NCI-H748 (cell line): ENCODE measurements at regions not wholly inside any gene's neighbourhood (a gene's known extent, or its start where the extent isn't known, plus 50 kb on each side); places are given as distances from the start of the nearest gene placed in this dataset.

Source experiments
- DNase-seq: peaks from one replicate; lab custom pipeline; 2025; ENCODE audit not compliant: unreplicated experiment; lab: John Stamatoyannopoulos, UW

DNA sequence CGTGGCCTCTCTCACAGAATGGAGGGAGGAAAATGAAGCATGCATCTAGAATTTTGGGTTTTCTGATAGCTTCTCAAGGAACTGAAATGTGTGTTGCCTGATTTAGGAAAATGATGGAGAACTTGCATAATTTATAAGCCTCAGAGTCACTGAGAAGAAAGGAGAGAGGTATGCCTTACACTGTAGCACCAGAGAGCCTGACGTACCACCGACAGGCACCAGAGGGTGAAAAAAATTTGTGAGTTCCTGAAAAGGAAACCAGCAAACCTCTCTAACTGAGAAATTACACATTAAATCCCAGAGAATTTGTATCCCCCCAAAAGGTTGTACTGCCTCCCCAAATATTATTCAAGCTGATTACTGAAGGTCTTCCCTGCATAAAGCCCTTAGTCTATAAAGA is 915.3 kb upstream of the SLITRK6 start:
- DNase-seq, result no peak

DNA sequence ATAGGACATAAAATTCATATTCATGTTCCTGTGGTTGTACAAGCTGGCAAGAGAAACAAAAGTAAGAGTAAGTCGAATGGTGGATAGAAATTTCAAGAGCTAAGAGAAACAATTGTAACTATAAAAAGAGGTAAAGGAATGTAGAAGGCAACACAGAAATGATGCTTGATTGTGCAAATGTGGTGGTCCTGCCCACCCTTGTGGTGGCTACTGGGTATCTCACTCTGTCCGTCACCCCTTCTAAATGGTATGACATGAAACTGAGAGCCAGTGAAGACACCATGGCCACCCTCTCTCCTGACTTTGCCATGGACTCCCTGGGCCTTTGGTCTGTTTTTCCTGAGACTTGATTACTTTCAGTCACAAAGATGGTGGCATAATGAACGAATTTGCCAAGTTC is 925.9 kb upstream of the SLITRK6 start:
- DNase-seq, result no peak

DNA sequence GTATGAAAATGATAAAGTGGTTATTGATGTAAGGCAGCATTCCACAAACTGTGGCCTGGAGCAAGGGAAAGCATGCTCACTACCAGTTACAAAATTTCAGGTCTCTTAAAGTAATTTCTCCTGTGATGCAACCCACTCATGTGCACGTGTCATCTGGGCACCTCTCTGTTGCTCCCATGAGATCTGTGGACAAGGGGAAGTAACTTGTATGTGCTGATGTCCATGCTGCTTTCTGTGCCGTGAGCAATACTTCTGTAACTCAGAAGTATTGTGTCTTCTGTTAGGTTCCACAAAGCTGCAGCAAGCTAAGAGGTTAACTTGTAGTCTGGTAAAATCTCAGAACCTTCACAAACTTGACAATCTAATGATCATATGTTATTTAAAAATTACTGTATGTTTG is 930.0 kb upstream of the SLITRK6 start:
- DNase-seq, result no peak

DNA sequence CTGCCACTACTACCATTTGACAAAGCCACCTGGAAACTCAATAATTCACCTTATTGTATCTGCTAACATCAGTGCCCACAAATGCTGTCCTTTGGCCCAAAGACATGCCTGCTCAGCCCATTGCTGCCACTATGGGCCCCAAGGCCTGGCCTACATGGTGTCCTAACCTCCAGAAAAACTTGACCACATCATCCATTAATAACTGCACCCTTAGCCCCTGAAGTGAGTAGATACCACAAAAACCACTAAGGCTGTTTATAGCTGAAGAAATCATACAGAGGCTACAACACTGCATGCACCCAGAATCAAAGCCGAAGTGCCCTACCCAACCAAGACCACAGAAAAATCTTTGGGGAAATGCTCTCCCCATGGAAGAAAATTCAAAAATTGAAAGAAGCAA is 932.8 kb upstream of the SLITRK6 start:
- no peak for DNase-seq

DNA sequence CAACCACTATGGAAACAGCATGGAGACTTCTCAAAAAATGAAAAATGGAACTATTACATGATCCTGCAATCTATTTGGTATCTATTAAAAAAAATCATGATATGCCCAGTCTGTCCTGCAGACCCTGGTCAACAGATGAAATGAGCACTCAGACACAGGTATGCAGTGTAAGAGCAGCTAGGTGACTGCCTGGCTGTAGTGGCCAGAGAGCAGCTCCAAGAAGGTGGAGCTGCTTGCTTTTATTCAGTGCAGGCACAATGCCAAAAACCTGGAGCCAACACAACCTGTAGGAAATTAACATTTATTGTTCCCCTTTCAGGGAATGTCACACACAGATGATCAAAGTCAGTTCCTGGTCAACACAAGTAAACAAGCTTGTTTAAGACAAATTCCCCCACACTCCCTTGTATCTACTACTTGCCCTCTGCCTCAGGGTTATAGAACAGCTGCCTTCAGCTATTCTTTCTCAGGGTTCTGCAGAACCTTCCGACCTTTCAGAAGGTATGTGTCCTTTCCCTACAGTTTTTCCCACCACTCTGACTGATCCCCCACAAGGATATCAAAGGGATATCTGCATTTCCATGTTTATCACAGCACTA is 933.7 kb upstream of the SLITRK5 start:
- DNase-seq, result peak; percentile 4

DNA sequence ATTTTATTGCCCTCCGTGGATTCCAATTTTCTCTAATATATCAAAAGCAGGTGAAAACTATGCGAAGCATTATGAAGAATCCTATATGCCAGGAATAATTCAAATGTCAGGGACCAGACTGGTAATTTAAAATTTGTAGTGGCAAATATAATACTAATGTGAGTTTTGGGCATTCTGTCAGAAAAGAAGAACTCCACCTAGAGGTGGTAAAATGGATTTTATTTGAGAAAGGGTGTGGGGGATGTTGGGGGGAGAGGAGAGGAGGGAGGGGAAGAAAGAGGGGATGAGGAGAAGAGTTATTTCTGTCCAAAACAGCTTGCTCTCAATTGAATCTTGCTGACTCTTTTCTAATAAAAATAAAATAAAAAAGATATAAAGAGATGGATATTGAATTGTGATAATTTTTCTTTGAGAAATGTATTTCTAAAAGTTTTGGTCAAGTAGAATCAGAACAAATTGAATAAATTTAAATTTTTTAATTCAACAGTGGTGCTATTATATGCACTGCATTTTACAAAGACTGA is 929.3 kb upstream of the SLITRK5 start:
- no peak for DNase-seq

DNA sequence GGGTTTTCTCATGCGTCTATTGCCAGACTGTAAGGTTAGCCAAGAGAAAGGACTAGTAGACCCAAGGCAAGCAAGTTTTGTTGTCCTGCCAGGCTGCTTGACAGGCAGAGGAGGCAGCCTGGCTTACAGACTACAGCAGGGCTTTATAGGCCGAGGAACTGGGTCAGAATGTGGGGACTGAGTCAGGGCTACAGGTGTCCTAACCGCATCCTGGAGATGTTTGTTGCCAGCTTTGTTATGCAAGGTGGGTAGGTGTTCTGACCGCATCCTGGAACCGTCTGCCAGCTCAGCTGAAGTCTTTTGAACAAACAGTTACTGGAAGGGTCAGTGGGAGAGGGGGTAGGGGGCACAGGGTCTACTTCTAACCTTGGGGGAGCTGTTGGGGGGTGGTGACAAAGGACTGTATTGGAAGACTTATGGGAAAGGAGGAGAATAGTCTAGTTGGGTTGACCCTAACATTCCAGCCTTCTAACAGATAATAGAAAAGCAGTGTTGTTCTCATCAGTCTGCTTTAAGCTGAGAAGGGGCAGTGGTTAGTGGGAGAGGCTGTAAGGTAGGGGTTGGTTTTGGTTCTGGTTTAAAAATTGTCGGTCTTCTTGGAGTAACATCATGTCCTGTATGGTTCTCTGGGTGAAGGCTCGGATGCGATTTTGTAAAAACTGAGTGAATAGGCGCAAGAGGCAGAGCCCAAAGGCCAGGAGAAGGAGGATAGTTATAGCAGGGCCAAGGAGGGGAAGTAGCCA is 913.8 kb upstream of the SLITRK5 start:
- no peak for DNase-seq

DNA sequence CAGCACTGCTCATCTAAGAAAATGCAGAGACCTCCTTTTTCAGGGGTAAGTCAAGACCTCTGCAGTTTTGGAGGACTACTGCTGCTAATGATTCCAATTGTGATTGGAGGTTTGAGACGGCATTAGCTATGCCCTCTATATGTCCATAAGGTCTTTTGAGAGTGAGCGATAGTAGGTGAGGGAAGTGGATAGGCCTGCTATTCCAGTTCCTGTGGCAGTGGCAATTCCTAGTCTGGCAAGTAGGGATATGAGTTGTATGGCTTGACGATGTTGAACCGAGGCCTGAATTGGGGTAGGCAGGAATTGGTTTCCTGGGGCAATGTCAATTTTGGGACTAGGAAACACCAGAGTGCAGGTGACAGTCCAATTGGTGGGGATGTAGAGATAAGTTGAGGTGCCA is 913.1 kb upstream of the SLITRK5 start:
- no peak for DNase-seq

DNA sequence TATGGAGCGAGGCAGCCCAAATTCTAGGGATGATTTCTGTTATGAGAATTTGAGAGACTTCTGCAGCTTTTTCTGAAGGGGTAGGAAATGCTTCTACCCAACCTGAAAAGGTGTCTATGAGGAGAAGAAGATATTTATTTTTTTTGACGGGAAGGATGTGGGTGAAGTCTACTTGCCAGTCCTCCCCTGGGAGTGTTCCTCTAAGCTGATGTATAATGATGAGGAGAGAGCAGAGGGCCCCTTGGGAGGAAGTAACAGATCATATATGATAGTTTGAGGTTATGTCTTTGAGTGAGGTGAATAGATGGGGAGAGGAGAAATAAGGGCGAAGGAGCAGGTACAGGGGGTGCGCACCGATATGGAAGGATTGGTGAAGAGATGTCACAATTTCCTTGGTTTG is 910.6 kb upstream of the SLITRK5 start:
- no peak for DNase-seq

DNA sequence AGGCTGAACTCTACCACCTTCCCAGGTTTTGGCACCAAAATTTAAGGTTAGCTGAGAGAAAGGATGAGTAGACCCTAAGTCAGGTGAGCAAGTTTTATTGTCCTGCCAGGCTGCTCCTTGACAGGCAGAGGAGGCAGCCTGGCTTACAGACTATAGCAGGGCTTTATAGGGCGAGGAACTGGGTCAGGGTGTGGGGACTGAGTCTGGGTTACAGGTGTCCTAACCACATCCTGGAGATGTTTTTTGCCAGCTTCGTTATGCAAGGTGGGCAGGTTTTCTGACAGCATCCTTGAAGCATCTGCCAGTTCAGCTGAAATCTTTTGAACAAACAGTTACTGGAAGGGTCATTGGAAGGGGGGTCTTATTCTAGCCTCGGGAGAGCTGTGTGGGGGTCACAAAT is 905.7 kb upstream of the SLITRK5 start:
- no peak for DNase-seq

DNA sequence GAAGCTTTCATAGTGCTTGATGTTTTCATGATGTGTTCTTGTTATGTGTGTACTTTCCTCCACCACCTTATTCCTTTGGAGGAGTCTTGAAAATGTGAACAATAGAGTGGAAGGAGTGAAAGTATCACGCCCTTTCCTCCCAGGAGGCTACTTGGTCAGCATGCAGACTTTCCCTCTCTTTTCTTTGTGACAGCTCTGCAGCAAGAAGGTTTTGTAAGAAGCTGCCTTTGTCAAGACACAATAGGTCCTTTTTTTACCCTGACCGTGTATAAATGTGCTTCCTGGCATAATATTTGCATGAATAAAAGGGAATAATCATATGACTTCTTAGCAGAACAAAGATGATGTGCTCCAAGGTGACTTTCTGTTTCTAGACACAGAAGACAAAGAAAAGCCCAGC is 882.6 kb upstream of the SLITRK5 start:
- no peak for DNase-seq

DNA sequence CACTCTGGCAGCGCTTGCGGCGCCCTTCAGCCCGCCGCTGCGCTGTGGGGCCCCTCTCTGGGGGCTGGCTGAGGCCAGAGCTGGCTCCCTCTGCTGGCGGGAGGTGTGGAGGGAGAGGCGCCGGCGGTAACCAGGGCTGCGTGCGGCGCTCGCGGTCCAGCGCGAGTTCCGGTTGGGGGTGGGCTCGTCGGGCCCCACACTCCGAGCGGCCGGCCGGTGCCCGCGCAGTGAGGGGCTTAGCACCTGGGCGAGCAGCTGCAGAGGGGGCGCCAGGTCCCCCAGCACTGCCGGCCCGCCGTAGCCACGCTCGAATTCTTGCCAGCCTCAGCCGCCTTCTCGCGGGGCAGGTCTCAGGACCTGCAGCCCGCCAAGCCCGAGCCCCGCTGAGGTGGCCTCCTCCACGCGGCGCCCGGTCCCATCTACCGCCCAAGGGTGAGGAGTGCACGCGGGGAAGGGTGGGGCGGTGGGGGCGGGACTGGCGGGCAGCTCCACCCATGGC is 879.0 kb upstream of the SLITRK5 start:
- no peak for DNase-seq

DNA sequence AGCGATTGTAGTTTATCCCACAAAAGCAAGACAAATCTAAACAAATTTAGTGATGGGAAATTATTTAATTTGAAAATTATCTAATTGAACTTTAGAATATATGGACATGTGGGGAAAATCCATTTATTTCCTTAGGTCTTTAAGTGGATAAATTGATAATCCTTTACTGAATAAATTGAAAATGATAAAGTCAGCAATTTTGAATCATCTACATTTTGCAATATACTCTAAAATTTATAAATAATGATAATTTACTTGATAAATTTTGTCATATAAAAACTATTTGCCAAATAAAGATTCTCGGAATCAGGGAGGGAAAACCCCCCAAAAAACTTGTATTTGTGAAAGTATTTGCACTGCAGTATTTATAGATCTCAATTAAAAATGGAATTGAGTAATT is 875.3 kb upstream of the SLITRK5 start:
- no peak for DNase-seq

DNA sequence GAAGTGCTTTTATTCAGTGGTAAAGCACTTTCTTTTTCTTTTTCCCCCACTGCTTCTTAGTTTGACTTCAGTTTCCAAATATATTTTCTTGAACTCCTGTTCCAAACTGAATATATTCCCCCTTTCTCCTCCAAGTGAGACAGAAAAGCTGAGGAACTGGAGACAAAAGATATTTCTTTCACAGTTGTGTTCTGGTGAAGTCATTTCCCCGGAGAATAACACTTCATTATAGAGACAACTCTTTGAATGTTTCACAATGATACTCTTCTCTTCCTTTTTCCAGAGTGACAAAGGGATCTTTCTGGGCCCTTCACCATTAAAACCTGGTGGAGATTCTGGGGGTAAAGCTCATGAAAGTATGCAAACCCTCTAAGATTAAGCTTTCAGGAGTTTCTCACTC is 860.8 kb upstream of the SLITRK5 start:
- DNase-seq, result no peak

DNA sequence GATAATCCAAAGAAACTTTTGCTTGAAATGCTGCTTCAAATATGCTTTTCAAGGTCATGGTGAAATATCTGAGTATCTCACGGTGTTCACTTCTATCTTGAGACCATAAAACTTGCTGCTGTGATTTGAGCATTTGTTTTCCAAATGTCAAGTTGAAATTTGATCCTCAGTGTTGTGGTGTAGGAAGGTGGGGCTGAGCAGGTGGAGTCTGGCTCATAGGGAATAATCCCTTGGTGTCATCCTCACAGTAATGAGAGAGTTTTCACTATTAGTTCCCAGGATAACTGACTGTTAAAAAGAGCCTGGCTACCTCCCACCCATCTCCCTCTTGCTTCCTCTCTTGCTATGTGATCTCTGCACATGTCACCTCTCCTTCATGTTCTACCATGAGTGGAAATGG is 858.0 kb upstream of the SLITRK5 start:
- peak; percentile 56 for DNase-seq

DNA sequence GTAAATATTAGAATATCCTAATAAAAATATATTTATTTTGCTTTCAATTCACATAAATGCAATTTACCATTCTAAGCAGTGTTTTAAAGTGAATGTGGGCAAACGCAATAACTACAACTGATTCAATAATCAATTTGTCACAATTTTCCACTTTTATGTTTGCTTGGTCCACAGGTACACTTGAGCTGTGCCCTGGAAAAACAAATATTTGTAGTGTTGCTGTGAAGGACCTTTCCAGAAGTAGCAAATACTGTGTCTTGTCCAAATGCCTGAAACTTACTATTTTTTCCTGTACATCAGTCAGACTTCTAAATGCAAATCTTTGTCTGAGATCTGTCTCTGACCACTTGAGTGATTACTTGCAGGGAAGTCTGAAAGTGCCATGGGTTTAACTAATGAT is 845.8 kb upstream of the SLITRK5 start:
- peak; percentile 5 for DNase-seq

DNA sequence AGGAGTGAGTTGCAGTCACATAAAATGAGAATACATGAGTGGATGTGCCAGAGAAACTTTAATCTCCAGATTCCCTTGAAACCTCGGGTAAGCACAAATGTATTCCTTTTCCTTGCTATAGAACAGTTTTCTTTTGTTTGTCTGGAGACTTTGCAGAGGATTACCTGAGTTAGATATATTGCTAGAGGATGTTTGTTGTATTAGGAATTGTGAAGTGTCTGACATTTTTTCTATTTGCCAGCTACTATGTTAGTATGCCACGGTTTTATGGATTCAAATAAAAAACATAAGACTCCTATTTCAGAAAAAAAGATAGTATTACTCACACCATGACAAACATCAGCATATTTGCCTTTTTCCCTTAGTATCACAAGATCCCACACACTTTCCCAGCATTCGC is 844.9 kb upstream of the SLITRK5 start:
- DNase-seq, result no peak

DNA sequence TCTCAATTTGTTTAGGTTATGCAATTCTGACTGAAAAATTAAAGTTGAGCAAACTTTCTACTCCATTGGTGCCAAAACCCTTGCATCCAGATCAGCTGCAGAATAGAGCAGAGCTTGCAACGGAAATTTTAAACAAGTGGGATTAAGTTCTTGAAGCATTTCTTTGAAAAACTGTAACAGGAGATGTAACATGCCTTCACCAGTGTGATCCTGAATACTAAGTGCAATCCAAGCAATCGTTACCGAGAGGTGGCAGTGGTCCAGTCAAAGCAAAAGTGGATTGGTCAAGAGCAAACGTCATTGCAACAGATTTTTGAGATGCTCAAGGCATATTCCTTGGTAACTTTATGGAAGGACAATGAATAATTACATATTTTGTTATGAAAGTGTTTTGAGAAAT is 841.1 kb upstream of the SLITRK5 start:
- DNase-seq, result no peak

DNA sequence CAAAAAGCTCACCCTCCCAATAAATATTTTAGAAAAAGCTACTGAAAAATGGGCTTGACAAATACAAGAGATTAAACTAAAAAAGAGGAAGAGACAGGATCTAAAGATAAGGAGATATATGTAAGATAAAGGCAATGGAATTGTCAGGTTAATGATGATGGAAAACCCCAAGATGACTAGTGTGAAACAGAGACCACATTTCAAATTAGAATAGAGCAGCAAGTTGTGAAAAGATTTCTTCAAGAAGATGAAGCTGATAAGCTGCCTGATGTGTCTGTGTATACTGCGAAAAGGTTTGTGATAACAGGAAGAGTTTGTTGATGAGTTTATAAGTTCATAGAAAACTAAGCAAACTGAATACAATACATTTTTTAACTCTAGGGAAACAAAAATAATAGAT is 840.1 kb upstream of the SLITRK5 start:
- no peak for DNase-seq

DNA sequence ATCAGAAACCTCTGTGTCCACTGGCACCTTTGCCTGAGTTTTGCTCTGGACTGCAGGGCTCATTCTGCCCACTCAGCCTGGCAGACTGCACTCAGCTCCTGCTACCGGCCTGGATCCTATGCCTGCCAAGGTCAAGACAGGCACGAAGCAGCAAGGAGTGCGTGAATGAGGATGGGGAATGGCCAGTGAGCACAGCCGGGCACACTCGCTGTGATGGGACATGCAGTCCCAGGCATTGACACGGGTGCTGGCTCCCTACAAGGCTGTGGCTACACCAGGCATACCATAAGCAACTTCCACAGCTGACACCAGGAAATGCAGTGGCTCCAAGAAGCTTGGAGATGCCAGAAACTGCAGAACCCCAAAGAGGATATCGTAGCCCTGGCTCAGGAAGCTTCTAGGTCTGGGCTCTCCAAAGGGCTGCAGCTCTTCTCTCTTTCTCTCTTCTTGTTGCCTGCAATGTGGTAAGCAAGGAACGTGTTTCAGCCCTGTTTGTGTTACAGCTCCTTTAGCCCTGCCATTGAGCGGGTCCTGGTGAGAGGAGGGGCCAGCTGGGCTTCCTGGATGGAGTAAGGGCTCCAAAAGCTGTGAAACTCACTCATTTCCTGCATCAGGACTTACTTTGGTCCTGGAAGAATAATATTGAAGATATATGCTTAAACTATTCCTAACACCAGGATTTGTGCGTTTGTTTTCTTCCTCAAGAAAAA is 832.6 kb upstream of the SLITRK5 start:
- no peak for DNase-seq

DNA sequence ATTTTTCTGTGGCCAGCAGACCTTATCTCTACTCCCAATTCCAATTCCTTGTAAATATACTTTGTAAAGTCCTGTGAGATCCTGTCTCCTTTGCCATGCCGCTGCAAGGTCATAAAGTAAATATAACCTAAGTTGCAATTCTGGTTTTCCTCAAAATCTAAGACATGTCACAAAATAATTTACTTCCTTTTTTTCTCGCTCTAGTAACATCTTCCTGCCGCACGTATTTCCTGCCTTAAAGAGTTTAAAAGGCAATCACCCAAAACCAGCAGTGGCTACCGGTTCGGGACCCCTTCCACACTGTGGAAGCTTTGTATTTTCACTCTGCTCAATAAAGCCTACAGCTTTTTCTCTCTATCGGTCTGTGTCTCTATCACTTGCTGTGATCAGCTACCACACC is 832.0 kb upstream of the SLITRK5 start:
- no peak for DNase-seq
